NCI-H146 treated with DMSO at 0.1 percent for 48 hours (cell line): ENCODE measurements at regions not wholly inside any gene's neighbourhood (a gene's known extent, or its start where the extent isn't known, plus 50 kb on each side); places are given as distances from the start of the nearest gene placed in this dataset.
A peak's percentile ranks its signal among the peaks of the same experiment; 100 is the strongest.

Source experiments
- DNase-seq: peaks from one replicate; lab custom pipeline; 2025; ENCODE audit not compliant: unreplicated experiment; lab: John Stamatoyannopoulos, UW

- DNase-seq: no peak
These were observed 505.3 kb upstream of the PPP2R3A start for GRCh38 chr3:135460273-135460672.

GRCh38 chr3:135471911-135472310 is 493.6 kb upstream of the PPP2R3A start:
- no peak for DNase-seq

- DNase-seq: peak; percentile 27
These were observed 492.1 kb upstream of the PPP2R3A start for GRCh38 chr3:135473449-135473848.

GRCh38 chr3:135487261-135487660 is 478.3 kb upstream of the PPP2R3A start:
- no peak for DNase-seq

GRCh38 chr3:135490219-135490915 is 475.2 kb upstream of the PPP2R3A start:
- DNase-seq: no peak

GRCh38 chr3:135491491-135492205 is 473.9 kb upstream of the PPP2R3A start:
- DNase-seq: no peak

- DNase-seq: no peak
These were observed 469.6 kb upstream of the PPP2R3A start for GRCh38 chr3:135495891-135496290.

GRCh38 chr3:135497979-135498378 is 467.5 kb upstream of the PPP2R3A start:
- DNase-seq: no peak

GRCh38 chr3:135499426-135499825 is 466.1 kb upstream of the PPP2R3A start:
- DNase-seq: no peak

GRCh38 chr3:135500034-135500433 is 465.5 kb upstream of the PPP2R3A start:
- DNase-seq: no peak

GRCh38 chr3:135503065-135503759 is 462.3 kb upstream of the PPP2R3A start:
- no peak for DNase-seq

GRCh38 chr3:135503760-135504686 is 461.5 kb upstream of the PPP2R3A start:
- peak; percentile 85 for DNase-seq

- peak; percentile 21 for DNase-seq
These were observed 452.1 kb upstream of the PPP2R3A start for GRCh38 chr3:135513106-135514059.

GRCh38 chr3:135514060-135514448 is 451.5 kb upstream of the PPP2R3A start:
- DNase-seq: no peak

GRCh38 chr3:135516143-135516542 is 449.4 kb upstream of the PPP2R3A start:
- no peak for DNase-seq

GRCh38 chr3:135528413-135529015 is 437.0 kb upstream of the PPP2R3A start:
- peak; percentile 77 for DNase-seq

GRCh38 chr3:135532021-135532420 is 433.5 kb upstream of the PPP2R3A start:
- DNase-seq: peak; percentile 99

- DNase-seq: no peak
These were observed 427.4 kb upstream of the PPP2R3A start for GRCh38 chr3:135538123-135538522.

GRCh38 chr3:135539351-135539750 is 426.2 kb upstream of the PPP2R3A start:
- DNase-seq: no peak
